Bronchial epithelial cell (primary cell): ENCODE measurements at regions not wholly inside any gene's neighbourhood (a gene's known extent, or its start where the extent isn't known, plus 50 kb on each side); places are given as distances from the start of the nearest gene placed in this dataset.

Experiments
- DNase-seq: peaks from one replicate; pipeline ENCODE4 v3.0.0-alpha.2; 2010; ENCODE audit warnings: low read depth
- FAIRE-seq: peaks from 2 replicates; lab custom pipeline; 2011; peaks lifted over from hg19 to GRCh38; lab: Jason Lieb, UNC
- H3K27me3 ChIP-seq: 2 replicates; pipeline ENCODE4 v1.5.1; 2011; ENCODE audit warnings: low read length; ENCODE audit not compliant: control insufficient read depth, insufficient read depth
- H3K36me3 ChIP-seq: 2 replicates; pipeline ENCODE4 v1.5.1; 2011; ENCODE audit warnings: low read length; ENCODE audit not compliant: control insufficient read depth, insufficient read depth
- H3K4me3 ChIP-seq: 2 replicates; pipeline ENCODE4 v1.5.1; 2011; ENCODE audit warnings: mild to moderate bottlenecking, low read depth, low read length, control low read depth
- CTCF ChIP-seq: IDR thresholded peaks from 2 replicates; pipeline ENCODE4 v1.5.1; 2011; ENCODE audit warnings: mild to moderate bottlenecking, moderate library complexity, low read length, control low read depth, inconsistent platforms; ENCODE audit not compliant: insufficient read depth, severe bottlenecking

- no peak for FAIRE-seq
- no peaks in the 10 kb centered on the region for H3K27me3 ChIP-seq
- no peak overlapping the region for H3K4me3 ChIP-seq
- DNase-seq: no peak
- H3K36me3 ChIP-seq: no peaks in the 10 kb centered on the region
- TF ChIP-seq CTCF: no peak
Observed at GRCh38 chr4:133920236-133920635, 281.4 kb downstream of the PABPC4L start.

- FAIRE-seq: no peak
- DNase-seq: no peak
- no peak overlapping the region for H3K4me3 ChIP-seq
- TF ChIP-seq CTCF: no peak
- H3K27me3 ChIP-seq: no peaks in the 10 kb centered on the region
- H3K36me3 ChIP-seq: no peaks in the 10 kb centered on the region
Observed at GRCh38 chr4:133910165-133910564, 291.4 kb downstream of the PABPC4L start.

- no peaks in the 10 kb centered on the region for H3K27me3 ChIP-seq
- H3K4me3 ChIP-seq: no peak overlapping the region
- no peaks in the 10 kb centered on the region for H3K36me3 ChIP-seq
- DNase-seq (no peak), FAIRE-seq (no peak)
- no peak for TF ChIP-seq CTCF
Observed at GRCh38 chr4:133903029-133903428, 298.6 kb downstream of the PABPC4L start.

GRCh38 chr4:133891011-133891410, 310.6 kb downstream of the PABPC4L start:
- Histone ChIP-seq H3K27me3 (no peaks in the 10 kb centered on the region), H3K36me3 (no peaks in the 10 kb centered on the region), H3K4me3 (no peak overlapping the region)
- no peak for TF ChIP-seq CTCF
- no peak for FAIRE-seq
- DNase-seq: no peak

GRCh38 chr4:133887723-133888122, 313.9 kb downstream of the PABPC4L start:
- no peak for TF ChIP-seq CTCF
- Histone ChIP-seq H3K4me3 (no peak overlapping the region), H3K27me3 (no peaks in the 10 kb centered on the region), H3K36me3 (no peaks in the 10 kb centered on the region)
- no peak for FAIRE-seq
- no peak for DNase-seq

GRCh38 chr4:133869486-133869885, 332.1 kb downstream of the PABPC4L start:
- TF ChIP-seq CTCF: no peak
- no peak for FAIRE-seq

More at GRCh38 chr4:133869486-133869885, 332.1 kb downstream of the PABPC4L start:
- no peaks in the 10 kb centered on the region for H3K36me3 ChIP-seq
- H3K4me3 ChIP-seq: no peak overlapping the region
- H3K27me3 ChIP-seq: no peaks in the 10 kb centered on the region
- DNase-seq: no peak
